Muscle of leg (tissue), 3 donors: ENCODE measurements at regions not wholly inside any gene's neighbourhood (a gene's known extent, or its start where the extent isn't known, plus 50 kb on each side); places are given as distances from the start of the nearest gene placed in this dataset.
"Not testable (repeated sequence)": the region's sequence is repeated elsewhere in the genome, so short reads cannot be mapped to it uniquely, and the experiment has no call there.

Source experiments
- DNase-seq: peaks from one replicate; pipeline ENCODE4 v3.0.0; 2013
- H3K27ac ChIP-seq: one replicate; pipeline ENCODE4 v1.5.1; 2013; ENCODE audit warnings: mild to moderate bottlenecking, low read length, control low read depth
- H3K27me3 ChIP-seq: one replicate; pipeline ENCODE4 v1.6.1; 2013; ENCODE audit warnings: low read length; ENCODE audit not compliant: control insufficient read depth, insufficient read depth
- H3K36me3 ChIP-seq: one replicate; pipeline ENCODE4 v1.6.1; 2013; ENCODE audit warnings: low read length; ENCODE audit not compliant: control insufficient read depth, insufficient read depth
- H3K4me1 ChIP-seq: one replicate; pipeline ENCODE4 v1.6.1; 2013; ENCODE audit warnings: low read length; ENCODE audit not compliant: control insufficient read depth, insufficient read depth
- H3K4me3 ChIP-seq: one replicate; pipeline ENCODE4 v1.5.1; 2013; ENCODE audit warnings: low read length, control low read depth
- H3K9me3 ChIP-seq: replicated peaks from 2 replicates; pipeline ENCODE4 v1.6.1; 2013; ENCODE audit warnings: low read depth, low read length; ENCODE audit not compliant: control insufficient read depth
- WGBS: methylation state at CpG from one replicate; pipeline ENCODE4 v1.1.5; 2013; ENCODE audit warnings: missing lambda C conversion rate; ENCODE audit not compliant: insufficient coverage; 5-methylcytosine and 5-hydroxymethylcytosine counted together

DNA sequence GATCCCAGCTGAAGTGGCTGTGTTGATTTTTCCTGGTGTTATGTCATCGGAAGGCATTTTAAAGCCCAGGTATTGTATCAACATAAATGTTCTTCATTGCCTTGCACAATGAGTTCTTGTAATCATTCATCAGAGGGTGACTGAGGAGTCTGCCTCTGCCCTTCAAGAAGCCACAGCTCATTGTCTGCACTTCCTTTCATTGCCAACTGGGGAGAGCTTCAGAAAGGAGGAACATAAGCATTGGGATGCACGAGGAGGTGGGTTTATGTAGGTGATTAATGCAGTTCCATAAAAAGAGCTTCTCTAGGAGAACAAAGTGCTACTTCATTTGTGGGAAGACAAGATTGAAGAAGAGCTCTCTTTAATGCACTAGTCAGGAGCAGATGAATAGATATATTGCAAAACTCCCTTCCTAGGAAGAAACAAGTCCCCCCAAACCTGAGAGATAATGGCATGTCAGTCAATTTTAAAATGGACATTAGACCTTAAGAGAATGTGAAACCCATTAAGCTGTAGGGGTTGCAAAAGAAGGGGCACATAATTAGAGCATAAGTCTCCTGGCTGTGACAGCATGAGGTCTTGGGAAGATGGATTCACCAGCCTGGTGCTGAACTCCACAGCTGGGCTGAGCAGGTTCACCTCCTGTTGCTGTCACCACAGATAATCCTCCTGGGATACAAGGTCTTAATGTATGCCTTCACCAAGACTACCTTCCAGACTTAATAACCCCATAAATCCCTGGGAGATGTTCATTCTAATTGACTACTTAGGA is 124.6 kb downstream of the BACH1 start:
- no peaks in the 10 kb centered on the region for H3K4me1 ChIP-seq
- no peaks in the 10 kb centered on the region for H3K36me3 ChIP-seq
- H3K27me3 ChIP-seq, result no peaks in the 10 kb centered on the region
- no CpG with 5 or more reads among the region's 2 CpGs for WGBS
- H3K9me3 ChIP-seq, result no peaks in the 10 kb centered on the region
- no peak for DNase-seq
- H3K27ac ChIP-seq, result no peak overlapping the region
- no peak overlapping the region for H3K4me3 ChIP-seq

GRCh38 chr21:29424728-29425127 is 126.0 kb downstream of the BACH1 start:
- Histone ChIP-seq H3K4me1 (no peaks in the 10 kb centered on the region), H3K9me3 (no peaks in the 10 kb centered on the region), H3K27me3 (no peaks in the 10 kb centered on the region), H3K36me3 (no peaks in the 10 kb centered on the region), H3K27ac (no peak overlapping the region), H3K4me3 (no peak overlapping the region)
- DNase-seq, result no peak
- WGBS, result no CpG with 5 or more reads among the region's 2 CpGs

GRCh38 chr21:29429218-29429617 is 130.5 kb downstream of the BACH1 start:
- H3K4me1 ChIP-seq, result no peaks in the 10 kb centered on the region
- H3K9me3 ChIP-seq, result no peaks in the 10 kb centered on the region
- no peaks in the 10 kb centered on the region for H3K36me3 ChIP-seq
- H3K4me3 ChIP-seq, result no peak overlapping the region
- DNase-seq, result no peak
- H3K27me3 ChIP-seq, result no peaks in the 10 kb centered on the region
- no peak overlapping the region for H3K27ac ChIP-seq

DNA sequence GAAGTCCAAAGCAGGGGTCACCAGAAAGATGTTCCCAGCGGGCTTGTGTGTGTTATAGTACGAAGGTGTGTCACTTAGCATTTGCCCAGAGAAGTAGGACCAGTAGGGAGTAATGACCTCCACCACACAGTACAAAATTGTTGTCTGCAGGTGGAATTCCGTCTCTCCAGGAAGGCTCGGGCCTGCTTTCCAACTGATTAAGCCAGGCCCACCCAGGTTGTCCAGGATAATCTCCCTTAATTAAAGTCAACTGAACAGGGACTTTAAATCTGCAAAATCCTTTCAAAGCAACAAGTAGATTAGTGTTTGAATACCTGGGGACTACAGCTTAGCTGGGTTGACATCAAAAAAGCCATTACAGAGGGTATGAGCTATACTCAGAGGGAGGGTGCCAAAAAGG is 131.3 kb downstream of the BACH1 start:
- H3K36me3 ChIP-seq, result no peaks in the 10 kb centered on the region
- WGBS, result no CpG with 5 or more reads among the region's 4 CpGs
- H3K27ac ChIP-seq, result no peak overlapping the region
- H3K27me3 ChIP-seq, result no peaks in the 10 kb centered on the region
- H3K4me3 ChIP-seq, result no peak overlapping the region
- DNase-seq, result no peak
- H3K9me3 ChIP-seq, result no peaks in the 10 kb centered on the region
- no peaks in the 10 kb centered on the region for H3K4me1 ChIP-seq

DNA sequence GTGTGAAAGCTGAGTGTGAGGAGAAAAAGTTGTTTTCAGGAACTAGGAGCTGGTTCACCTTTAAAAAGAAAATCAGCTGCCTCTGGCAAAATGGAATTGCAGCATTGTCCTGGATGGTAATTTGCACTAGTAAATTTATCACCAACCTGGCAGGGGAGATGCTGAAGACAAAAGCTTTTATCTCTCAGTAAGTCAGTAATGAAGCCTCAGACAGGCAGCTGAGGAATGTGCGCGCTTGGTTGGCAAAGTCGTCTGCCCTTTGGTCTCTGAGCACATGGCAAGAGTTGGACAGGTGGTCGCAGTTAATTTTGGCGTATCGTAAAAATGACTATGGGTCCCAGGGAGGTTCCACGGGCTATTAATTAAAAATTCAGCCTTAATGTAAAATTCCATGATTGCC is 131.9 kb downstream of the BACH1 start:
- no peak for DNase-seq
- no peak overlapping the region for H3K27ac ChIP-seq
- no peaks in the 10 kb centered on the region for H3K9me3 ChIP-seq
- 66% methylated on average over 6 of the region's 7 CpGs for WGBS
- no peaks in the 10 kb centered on the region for H3K4me1 ChIP-seq
- H3K36me3 ChIP-seq, result no peaks in the 10 kb centered on the region
- H3K4me3 ChIP-seq, result no peak overlapping the region
- no peaks in the 10 kb centered on the region for H3K27me3 ChIP-seq

GRCh38 chr21:29431178-29431577 is 132.5 kb downstream of the BACH1 start:
- Histone ChIP-seq H3K27me3 (no peaks in the 10 kb centered on the region), H3K9me3 (no peaks in the 10 kb centered on the region), H3K36me3 (no peaks in the 10 kb centered on the region), H3K27ac (no peak overlapping the region), H3K4me1 (peaks cover under 1% of the 10 kb centered on the region), H3K4me3 (no peak overlapping the region)
- 75% methylated on average over 1 of the region's 1 CpG for WGBS
- DNase-seq, result no peak

DNA sequence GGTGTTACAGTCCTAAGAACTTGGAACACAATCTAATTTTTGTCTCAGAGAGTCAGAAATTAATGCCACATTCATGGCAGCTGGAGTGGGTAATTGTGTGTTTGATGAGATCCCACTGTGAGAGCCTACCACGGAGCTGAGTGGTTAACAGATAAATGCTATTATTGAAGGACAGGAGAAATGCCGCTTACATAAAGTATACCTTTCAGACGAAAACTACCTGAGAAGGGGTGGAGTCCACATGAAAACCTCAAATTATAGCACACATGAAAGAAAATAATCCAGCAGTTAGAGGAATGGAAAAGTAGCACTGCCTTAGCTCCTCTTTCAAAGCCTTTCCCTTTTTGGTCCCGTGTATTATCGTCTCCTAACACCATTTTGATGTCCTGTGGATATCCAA is 133.0 kb downstream of the BACH1 start:
- Histone ChIP-seq H3K4me3 (no peak overlapping the region), H3K27me3 (no peaks in the 10 kb centered on the region), H3K27ac (no peak overlapping the region), H3K4me1 (peaks cover 2% of the 10 kb centered on the region), H3K36me3 (no peaks in the 10 kb centered on the region), H3K9me3 (no peaks in the 10 kb centered on the region)
- DNase-seq, result no peak
- WGBS, result 100% methylated on average over 2 of the region's 5 CpGs

- H3K4me3 ChIP-seq, result no peak overlapping the region
- H3K27ac ChIP-seq, result no peak overlapping the region
- H3K36me3 ChIP-seq, result no peaks in the 10 kb centered on the region
- no CpG with 5 or more reads among the region's 7 CpGs for WGBS
- peak; percentile 13 for DNase-seq
- H3K27me3 ChIP-seq, result no peaks in the 10 kb centered on the region
- peaks cover 2% of the 10 kb centered on the region for H3K4me1 ChIP-seq
- H3K9me3 ChIP-seq, result no peaks in the 10 kb centered on the region
Observed at GRCh38 chr21:29433366-29434059, 134.8 kb downstream of the BACH1 start.

DNA sequence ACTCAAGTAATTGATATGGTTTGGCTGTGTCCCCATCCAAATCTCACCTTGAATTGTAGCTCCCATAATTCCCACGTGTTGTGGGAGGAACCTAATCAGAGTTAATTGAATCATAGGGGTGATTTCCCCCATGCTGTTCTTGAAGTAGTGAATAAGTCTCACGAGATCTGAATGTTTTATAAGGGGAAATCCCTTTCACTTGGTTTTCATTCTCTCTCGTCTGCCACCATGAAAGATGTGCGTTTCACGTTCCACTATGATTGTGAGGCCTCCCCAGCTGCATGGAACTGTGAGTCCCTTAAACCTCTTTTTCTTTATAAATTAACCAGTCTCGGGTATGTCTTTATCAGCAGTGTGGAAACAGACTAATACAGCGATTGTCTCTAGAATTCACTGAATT is 135.4 kb downstream of the BACH1 start:
- 95% methylated on average over 4 of the region's 7 CpGs for WGBS

DNA sequence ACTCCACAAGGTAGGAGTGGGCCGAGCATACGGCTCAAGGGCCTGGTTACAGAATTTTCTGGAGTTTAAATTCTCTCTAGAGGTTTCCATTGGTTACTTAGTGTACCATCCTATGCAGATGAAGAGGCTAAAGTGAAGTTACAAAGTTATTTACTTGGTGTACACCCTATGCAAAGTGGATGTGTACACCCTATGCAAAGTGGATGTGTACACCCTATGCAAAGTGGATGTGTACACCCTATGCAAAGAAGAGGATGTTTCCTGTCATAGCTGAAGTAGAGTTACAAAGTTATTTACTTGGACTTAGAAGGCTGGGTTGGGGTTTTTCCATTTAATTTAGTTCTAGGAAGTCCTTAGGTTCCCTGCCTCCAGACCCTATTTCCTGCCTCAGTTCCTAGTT is 136.3 kb downstream of the BACH1 start:
- H3K36me3 ChIP-seq, H3K27ac ChIP-seq, H3K27me3 ChIP-seq, H3K9me3 ChIP-seq, H3K4me1 ChIP-seq, H3K4me3 ChIP-seq, DNase-seq: not testable (repeated sequence)
- no CpG with 5 or more reads among the region's 2 CpGs for WGBS

More for the DNA sequence above, 135.4 kb downstream of the BACH1 start:
- Histone ChIP-seq H3K27ac (no peak overlapping the region), H3K27me3 (no peaks in the 10 kb centered on the region), H3K4me3 (no peak overlapping the region), H3K4me1 (peaks cover 2% of the 10 kb centered on the region), H3K36me3 (no peaks in the 10 kb centered on the region), H3K9me3 (no peaks in the 10 kb centered on the region)
- no peak for DNase-seq
